Stimulated activated CD4-positive, alpha-beta T cell treated with anti-CD3 and anti-CD28 coated beads, Interleukin-1b, Interleukin-23, amount 100 ng/mL, for 4 hours (primary cell): ENCODE measurements at regions not wholly inside any gene's neighbourhood (a gene's known extent, or its start where the extent isn't known, plus 50 kb on each side); places are given as distances from the start of the nearest gene placed in this dataset.

Experiments used
- DNase-seq, 2 donors: peaks; one replicate each; pipeline ENCODE4 v3.0.0-alpha.2; 2020; ENCODE audit warnings: low read depth in 2 of 2

- DNase-seq: no peak
Observed at GRCh38 chr9:38313421-38313820, 79.1 kb upstream of the ALDH1B1 start.

GRCh38 chr9:38312406-38312805, 80.1 kb upstream of the ALDH1B1 start:
- no peak for DNase-seq

GRCh38 chr9:38311382-38312270, 80.9 kb upstream of the ALDH1B1 start:
- DNase-seq: no peak

GRCh38 chr9:38309324-38310195, 82.9 kb upstream of the ALDH1B1 start:
- DNase-seq: no peak

GRCh38 chr9:38308136-38308535, 84.4 kb upstream of the ALDH1B1 start:
- no peak for DNase-seq

GRCh38 chr9:38306899-38307298, 85.6 kb upstream of the ALDH1B1 start:
- no peak for DNase-seq

GRCh38 chr9:38305582-38305981, 86.9 kb upstream of the ALDH1B1 start:
- DNase-seq: no peak

GRCh38 chr9:38301376-38302106, 91.0 kb upstream of the ALDH1B1 start:
- no peak for DNase-seq

GRCh38 chr9:38299856-38300255, 92.6 kb upstream of the ALDH1B1 start:
- DNase-seq: no peak

- no peak for DNase-seq
Observed at GRCh38 chr9:38298904-38299303, 93.6 kb upstream of the ALDH1B1 start.

- no peak for DNase-seq
Observed at GRCh38 chr9:38298503-38298902, 94.0 kb upstream of the ALDH1B1 start.

- DNase-seq: no peak
Observed at GRCh38 chr9:38296807-38297206, 95.7 kb upstream of the ALDH1B1 start.

- no peak for DNase-seq
Observed at GRCh38 chr9:38295764-38296163, 96.7 kb upstream of the ALDH1B1 start.

- no peak for DNase-seq
Observed at GRCh38 chr9:38294220-38294960, 98.1 kb upstream of the ALDH1B1 start.

GRCh38 chr9:38293022-38293421, 99.5 kb upstream of the ALDH1B1 start:
- no peak for DNase-seq

GRCh38 chr9:38292480-38292879, 100.0 kb upstream of the ALDH1B1 start:
- DNase-seq: no peak

GRCh38 chr9:38289866-38290245, 102.6 kb upstream of the ALDH1B1 start:
- DNase-seq: no peak

GRCh38 chr9:38289236-38289865, 103.2 kb upstream of the ALDH1B1 start:
- DNase-seq: no peak

GRCh38 chr9:38288502-38288901, 104.0 kb upstream of the ALDH1B1 start:
- no peak for DNase-seq

- no peak for DNase-seq
Observed at GRCh38 chr9:38287420-38287985, 105.0 kb upstream of the ALDH1B1 start.

- no peak for DNase-seq
Observed at GRCh38 chr9:38286766-38287165, 105.7 kb upstream of the ALDH1B1 start.
